HFF-Myc (cell line): ENCODE measurements at regions not wholly inside any gene's neighbourhood (a gene's known extent, or its start where the extent isn't known, plus 50 kb on each side); places are given as distances from the start of the nearest gene placed in this dataset.
"Not testable (repeated sequence)": the region's sequence is repeated elsewhere in the genome, so short reads cannot be mapped to it uniquely, and the experiment has no call there.

Experiments used
- DNase-seq: peaks from one replicate; pipeline ENCODE4 v3.0.0-alpha.2; 2011; ENCODE audit warnings: low read depth; ENCODE audit errors: extremely low read depth
- H3K4me3 ChIP-seq: replicated peaks from 2 replicates; pipeline ENCODE4 v1.5.1; 2011; ENCODE audit warnings: low read depth, mild to moderate bottlenecking, control low read depth, low read length
- TF ChIP-seq, protein P1 (sequence below): IDR thresholded peaks from 2 replicates; pipeline ENCODE4 v1.5.1; 2012; ENCODE audit warnings: mild to moderate bottlenecking, low read depth, low read length, control low read depth; ENCODE audit errors: missing control alignments

DNA sequence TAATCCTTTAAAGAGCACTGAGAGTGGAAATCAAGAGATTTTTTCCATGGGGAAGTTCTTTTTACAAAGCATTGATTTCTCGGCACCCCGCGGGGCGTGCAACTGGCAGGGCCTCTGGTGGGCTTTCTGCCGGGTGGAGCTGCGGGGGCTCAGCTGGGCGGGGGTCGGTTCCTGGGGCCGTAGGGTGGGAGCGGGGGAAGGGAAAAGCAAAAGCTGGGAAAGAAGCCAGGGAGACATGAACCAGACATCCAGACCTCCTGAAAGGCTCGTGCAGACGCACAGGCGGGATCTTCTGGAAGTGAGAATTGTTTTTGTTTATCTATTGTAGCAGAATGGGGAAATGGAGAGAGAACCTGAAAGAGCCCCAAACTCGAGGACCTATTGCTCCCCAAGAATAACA lies 235.2 kb downstream of the FAM72C start:
- no peak for DNase-seq
- peak overlapping the region; percentile 32 for H3K4me3 ChIP-seq
- TF ChIP-seq, protein P1, sequence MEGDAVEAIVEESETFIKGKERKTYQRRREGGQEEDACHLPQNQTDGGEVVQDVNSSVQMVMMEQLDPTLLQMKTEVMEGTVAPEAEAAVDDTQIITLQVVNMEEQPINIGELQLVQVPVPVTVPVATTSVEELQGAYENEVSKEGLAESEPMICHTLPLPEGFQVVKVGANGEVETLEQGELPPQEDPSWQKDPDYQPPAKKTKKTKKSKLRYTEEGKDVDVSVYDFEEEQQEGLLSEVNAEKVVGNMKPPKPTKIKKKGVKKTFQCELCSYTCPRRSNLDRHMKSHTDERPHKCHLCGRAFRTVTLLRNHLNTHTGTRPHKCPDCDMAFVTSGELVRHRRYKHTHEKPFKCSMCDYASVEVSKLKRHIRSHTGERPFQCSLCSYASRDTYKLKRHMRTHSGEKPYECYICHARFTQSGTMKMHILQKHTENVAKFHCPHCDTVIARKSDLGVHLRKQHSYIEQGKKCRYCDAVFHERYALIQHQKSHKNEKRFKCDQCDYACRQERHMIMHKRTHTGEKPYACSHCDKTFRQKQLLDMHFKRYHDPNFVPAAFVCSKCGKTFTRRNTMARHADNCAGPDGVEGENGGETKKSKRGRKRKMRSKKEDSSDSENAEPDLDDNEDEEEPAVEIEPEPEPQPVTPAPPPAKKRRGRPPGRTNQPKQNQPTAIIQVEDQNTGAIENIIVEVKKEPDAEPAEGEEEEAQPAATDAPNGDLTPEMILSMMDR: no peak

DNA sequence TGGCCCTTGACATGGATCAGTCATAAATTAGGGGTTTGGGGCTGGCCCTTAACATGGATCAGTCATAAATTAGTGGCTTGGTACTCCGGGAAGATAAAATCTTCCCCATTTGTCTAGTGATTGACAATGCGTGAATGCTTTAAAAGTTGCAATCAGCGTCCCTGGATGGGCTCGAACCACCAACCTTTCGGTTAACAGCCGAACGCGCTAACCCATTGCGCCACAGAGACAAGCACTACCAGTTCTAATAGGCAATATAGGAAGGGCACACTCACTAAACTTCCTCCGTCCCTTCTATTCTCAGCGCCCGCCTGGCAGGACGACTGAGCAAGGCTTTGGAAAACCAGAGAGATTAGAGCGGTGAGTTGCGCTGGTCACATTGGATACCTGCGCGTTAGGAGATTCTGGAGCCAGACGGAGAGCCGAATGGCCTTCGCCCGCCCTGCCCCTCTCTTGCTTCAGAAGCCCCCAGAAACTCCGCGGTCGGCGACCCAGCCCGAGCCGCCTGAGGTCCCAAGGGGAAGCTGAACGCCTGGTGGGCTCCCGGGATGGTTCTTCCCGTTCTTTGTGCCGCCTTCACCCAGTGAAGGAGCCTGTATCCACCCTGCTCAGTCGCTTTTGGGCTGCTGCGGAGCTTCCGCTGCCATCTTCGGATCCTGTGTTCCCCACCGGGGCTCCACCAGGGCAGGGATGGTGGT lies 235.9 kb downstream of the FAM72C start:
- peak overlapping the region; percentile 32 for H3K4me3 ChIP-seq
- TF ChIP-seq, protein P1: no peak
- no peak for DNase-seq

DNA sequence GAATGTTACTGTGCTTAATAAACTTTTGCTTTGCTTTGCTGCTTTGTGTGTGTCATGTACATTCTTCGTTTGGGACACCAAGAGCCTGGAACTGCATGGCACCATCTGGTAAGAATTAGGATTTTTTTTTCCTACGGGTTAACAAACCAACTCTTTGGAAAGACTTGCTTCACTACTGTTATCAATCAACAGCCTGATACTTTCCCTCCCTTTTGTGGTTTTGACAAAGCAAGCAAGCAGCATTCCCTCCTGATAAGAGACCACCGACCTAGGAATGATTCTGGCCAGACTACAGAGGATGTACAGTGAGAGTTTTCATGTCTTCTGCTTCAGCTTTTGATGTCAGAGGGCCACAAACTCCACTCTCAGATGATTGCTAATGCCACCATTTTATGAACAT lies 237.5 kb downstream of the FAM72C start:
- H3K4me3 ChIP-seq, DNase-seq: not testable (repeated sequence)

DNA sequence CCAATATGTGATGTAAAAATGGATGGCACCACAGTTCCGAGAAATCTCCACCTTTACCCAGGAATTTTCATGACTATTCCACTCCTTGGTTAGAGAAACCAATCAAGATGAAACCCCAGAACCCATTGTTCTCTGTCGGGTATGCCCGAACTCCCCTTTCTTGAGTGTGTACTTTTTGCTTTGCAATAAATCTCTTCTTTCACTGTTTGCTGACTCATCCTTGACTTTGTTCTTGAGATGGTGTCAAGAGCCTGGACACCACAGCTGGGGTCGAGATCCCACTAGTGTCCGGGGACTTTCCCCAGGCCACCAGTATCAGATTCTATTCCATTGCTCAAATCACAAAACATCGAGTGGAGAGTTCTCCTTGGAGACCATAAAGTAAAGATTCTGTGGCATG lies 240.9 kb downstream of the FAM72C start:
- not testable (repeated sequence) for DNase-seq, H3K4me3 ChIP-seq

DNA sequence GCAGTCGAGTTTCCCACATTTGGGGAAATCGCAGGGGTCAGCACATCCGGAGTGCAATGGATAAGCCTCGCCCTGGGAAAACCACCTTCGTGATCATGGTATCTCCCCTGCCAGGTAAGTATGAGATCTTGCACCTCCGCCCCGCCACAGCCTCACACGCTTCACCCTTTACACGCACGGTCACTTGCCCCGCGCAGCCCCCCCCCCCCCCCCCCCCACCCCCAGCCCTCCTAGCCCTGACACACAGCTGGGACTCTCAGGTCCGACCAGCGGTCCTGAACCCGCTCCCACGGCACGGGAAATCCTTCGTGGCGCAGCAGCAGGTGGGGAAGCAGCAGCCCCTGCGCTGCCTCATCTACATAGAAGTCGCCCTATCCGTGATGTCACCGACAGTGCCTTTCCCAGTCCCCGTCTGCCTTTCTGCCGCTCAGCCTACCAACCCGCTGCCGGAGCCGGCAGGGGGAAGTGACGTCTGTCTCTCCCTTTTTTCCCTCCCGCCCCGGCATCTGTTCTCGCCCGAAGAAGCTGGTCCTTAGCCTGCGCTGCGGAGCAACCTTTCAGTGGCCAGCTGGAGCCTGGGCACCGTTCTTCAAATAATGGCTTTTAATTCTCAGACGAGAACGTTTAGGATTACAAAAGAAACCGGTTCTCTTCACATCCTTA lies 242.2 kb downstream of the FAM72C start:
- not testable (repeated sequence) for DNase-seq

DNA sequence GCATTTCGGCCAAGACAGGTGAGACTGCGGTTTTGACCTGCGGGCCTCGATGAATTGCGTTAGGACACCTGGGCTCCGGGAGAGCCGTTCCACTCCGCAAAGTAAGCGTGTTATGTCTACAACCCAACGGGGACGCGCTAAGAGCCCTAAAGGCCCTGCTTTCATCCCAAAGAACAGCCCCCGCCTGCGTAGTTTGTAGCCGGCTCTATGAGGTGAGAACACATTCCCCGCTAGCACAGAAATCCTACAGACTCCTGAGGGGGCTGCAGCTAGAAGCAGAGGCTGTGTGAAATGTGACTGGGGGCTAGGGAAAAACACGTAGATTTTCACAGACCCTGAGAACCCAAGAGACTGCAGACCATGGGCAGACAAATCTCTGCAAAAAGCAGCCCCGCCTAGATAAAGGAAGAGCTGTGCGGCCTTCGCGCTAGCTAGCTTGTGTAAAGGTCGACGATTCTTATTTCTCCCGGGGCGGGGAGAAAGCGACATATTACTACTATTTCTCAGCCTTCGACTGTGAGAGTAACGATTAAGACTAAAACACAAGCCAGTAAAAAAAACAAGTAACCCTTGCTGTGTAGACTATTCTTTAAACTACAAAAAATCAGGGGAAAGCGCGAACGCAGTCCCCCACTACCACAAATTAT lies 242.9 kb downstream of the FAM72C start:
- H3K4me3 ChIP-seq, DNase-seq: not testable (repeated sequence)

More for the DNA sequence above, 242.2 kb downstream of the FAM72C start:
- H3K4me3 ChIP-seq: not testable (repeated sequence)

DNA sequence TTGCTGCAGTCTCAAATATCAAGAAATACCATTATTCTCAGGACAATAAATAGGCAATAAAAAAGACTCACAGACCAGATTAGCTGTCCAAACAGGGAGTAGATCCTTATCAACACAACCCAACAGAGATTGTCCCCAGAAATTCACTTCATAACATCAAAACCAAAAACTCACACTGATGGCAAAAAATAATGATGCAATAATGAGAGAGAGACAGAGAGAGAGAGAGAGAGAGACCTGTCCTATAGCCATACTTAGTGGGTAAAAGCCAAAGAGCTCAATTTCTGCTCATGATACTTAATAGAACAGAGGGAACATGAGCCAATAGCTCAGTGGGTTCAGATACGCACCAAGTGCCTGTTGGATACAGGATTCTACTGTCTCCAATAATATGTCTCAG lies 244.5 kb downstream of the FAM72C start:
- no peak for DNase-seq
- TF ChIP-seq, protein P1: no peak
- no peak overlapping the region for H3K4me3 ChIP-seq

DNA sequence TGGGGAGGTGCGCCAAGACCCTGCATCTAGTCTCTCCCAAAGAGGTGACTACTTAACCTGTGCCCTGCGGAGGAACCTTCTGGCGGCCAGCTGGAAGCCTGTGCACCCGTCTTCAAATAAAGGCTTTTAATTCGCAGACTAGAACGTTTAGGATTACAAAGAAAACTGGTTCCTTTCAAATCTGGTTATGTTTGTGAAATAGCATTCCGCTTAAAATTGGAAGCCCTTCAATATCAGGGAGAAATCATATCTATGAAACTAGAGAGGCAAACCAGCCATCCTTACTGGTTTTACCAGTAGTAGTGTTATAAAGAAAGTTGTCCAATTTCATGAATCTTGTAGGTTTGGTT lies 250.8 kb downstream of the FAM72C start:
- no peak for DNase-seq
- no peak overlapping the region for H3K4me3 ChIP-seq
- TF ChIP-seq, protein P1: no peak
